ENCODE measurements at regions not wholly inside any gene's neighbourhood (a gene's known extent, or its start where the extent isn't known, plus 50 kb on each side); places are given as distances from the start of the nearest gene placed in this dataset.

DNA sequence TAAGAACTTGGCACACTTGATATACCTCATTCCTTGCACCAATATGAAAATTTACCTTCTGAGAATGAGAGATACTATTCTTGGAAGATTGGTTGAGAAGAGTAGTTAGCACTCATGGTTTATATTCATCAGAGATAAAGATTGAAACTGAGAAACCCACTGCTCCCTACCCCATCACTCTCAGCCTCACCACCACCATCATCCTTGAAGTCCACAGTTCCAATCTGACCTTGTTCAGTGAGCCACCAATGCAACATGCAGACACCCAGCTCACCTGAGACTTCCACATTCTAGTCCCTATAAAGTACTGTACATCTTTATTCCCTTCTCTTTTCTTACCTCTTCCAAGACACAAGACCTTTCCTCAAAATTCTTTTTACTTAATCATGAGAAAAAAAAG lies 869.0 kb downstream of the TRIB2 start:
- DNase-seq = no peak
- TF ChIP-seq, protein P1, sequence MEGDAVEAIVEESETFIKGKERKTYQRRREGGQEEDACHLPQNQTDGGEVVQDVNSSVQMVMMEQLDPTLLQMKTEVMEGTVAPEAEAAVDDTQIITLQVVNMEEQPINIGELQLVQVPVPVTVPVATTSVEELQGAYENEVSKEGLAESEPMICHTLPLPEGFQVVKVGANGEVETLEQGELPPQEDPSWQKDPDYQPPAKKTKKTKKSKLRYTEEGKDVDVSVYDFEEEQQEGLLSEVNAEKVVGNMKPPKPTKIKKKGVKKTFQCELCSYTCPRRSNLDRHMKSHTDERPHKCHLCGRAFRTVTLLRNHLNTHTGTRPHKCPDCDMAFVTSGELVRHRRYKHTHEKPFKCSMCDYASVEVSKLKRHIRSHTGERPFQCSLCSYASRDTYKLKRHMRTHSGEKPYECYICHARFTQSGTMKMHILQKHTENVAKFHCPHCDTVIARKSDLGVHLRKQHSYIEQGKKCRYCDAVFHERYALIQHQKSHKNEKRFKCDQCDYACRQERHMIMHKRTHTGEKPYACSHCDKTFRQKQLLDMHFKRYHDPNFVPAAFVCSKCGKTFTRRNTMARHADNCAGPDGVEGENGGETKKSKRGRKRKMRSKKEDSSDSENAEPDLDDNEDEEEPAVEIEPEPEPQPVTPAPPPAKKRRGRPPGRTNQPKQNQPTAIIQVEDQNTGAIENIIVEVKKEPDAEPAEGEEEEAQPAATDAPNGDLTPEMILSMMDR (IDR thresholded peaks at IDR 0.05; ENCODE audit: low read depth, low read length) = no peak

DNA sequence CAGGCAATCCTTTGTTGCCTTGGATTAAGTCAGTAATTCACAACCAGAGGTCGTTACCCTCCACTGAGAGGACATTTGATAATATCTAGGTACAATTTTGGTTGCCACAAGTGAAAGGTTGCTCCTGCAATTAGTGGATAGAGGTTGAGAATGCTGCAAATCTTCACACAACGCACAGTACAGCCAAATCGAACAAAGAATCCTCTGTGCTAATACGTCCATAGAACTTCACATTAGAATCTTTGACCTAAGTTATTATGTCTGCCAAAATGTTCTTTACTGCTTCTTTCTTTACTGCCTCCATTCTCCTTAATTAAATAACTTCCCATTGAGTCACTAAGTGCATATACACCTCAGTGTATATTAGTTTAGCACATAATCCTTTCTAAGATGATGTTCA lies 879.5 kb downstream of the TRIB2 start:
- H3K9me3 ChIP-seq (ENCODE audit: severe bottlenecking) = no peaks in the 10 kb centered on the region
- H3K36me3 ChIP-seq = no peaks in the 10 kb centered on the region
- TF ChIP-seq, protein P1 (IDR thresholded peaks at IDR 0.05; ENCODE audit: low read depth, low read length) = no peak
- no peak for DNase-seq
- H3K27ac ChIP-seq = no peak overlapping the region
- H3K27me3 ChIP-seq (ENCODE audit: insufficient read depth, low read depth, severe bottlenecking) = no peaks in the 10 kb centered on the region
- H3K4me3 ChIP-seq (ENCODE audit: low read depth, low read length) = no peak overlapping the region

More for the DNA sequence above, 869.0 kb downstream of the TRIB2 start:
- Histone ChIP-seq H3K4me3 (ENCODE audit: low read depth, low read length) (no peak overlapping the region), H3K9me3 (ENCODE audit: severe bottlenecking) (no peaks in the 10 kb centered on the region), H3K27me3 (ENCODE audit: insufficient read depth, low read depth, severe bottlenecking) (no peaks in the 10 kb centered on the region), H3K27ac (no peak overlapping the region), H3K36me3 (no peaks in the 10 kb centered on the region)

DNA sequence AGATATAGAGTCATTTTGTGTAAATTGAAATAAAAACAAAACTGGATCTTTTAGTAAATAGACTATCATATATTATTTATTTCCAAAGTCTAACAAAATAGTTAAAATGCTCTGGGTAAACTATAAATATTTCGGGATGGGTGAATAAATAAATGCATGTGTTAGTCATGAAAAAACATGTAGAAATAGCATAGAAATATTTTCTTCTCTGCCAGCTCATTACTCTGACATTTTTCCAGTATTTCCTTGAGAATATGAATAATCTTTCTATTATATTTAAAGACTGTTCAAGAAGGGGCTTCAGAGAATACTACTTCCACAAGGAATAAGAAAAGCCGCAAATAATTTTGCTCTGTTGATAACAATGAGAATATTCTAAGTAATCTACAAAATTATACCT lies 880.4 kb downstream of the TRIB2 start:
- TF ChIP-seq, protein P1 (IDR thresholded peaks at IDR 0.05; ENCODE audit: low read depth, low read length) = no peak
- H3K27ac ChIP-seq = no peak overlapping the region

DNA sequence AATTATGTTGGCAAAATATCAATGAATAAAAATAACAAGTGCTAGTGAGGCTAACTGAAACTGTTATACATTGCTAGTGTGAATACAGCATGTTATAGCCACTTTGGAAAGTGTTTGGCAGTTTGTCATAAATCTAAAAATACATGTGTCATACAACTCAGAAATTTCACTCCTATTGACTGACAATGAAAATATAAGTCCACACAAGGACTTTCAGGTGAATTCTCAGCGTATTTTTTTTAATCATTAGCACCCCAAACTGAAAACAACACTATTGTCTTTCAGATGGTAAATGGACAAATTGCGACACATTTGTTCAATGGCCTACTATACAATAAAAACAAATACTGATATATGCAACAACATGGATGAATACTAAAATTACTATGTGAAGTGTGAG lies 884.8 kb downstream of the TRIB2 start:
- H3K4me3 ChIP-seq (ENCODE audit: low read depth, low read length) = no peak overlapping the region
- no peak for DNase-seq
- no peaks in the 10 kb centered on the region for H3K36me3 ChIP-seq
- TF ChIP-seq, protein P1 (IDR thresholded peaks at IDR 0.05; ENCODE audit: low read depth, low read length) = no peak
- H3K9me3 ChIP-seq (ENCODE audit: severe bottlenecking) = no peaks in the 10 kb centered on the region
- no peak overlapping the region for H3K27ac ChIP-seq
- H3K27me3 ChIP-seq (ENCODE audit: insufficient read depth, low read depth, severe bottlenecking) = no peaks in the 10 kb centered on the region

More for the DNA sequence above, 880.4 kb downstream of the TRIB2 start:
- DNase-seq = no peak
- Histone ChIP-seq H3K9me3 (ENCODE audit: severe bottlenecking) (no peaks in the 10 kb centered on the region), H3K36me3 (no peaks in the 10 kb centered on the region), H3K4me3 (ENCODE audit: low read depth, low read length) (no peak overlapping the region), H3K27me3 (ENCODE audit: insufficient read depth, low read depth, severe bottlenecking) (no peaks in the 10 kb centered on the region)

DNA sequence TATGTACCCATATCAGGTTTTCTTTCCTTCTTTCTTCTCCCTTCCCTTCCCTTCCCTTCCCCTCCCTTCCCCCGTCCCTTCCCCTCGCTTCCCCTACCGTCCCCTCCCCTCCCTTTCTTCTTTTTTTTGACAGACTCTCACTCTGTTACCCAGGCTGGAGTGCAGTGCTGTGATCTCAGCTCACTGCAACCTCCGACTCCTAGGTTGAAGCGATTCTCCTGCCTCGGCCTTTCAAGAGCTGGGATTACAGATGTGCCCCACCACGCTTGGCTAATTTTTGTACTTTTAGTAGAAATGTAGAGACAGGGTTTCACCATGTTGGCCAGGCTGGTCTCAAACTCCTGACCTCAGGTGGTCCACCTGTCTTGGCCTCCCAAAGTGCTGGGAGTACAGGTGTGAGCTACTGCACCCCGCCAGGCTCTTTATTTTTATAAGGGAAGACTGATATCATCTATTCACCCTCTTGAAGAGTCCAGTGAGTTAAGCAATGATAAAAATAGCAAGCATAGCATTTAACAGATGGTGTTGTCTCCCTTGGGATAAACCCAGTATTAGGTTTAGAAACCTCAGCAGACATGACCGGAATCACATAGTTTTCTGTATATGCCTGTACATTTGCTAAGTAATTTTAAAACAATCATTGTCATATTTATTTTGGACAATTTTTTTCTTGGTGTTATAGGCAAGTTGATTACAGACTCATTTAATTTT lies 888.4 kb downstream of the TRIB2 start:
- H3K27me3 ChIP-seq (ENCODE audit: insufficient read depth, low read depth, severe bottlenecking) = no peaks in the 10 kb centered on the region
- H3K4me3 ChIP-seq (ENCODE audit: low read depth, low read length) = peak overlapping the region; percentile 26
- TF ChIP-seq, protein P1 (IDR thresholded peaks at IDR 0.05; ENCODE audit: low read depth, low read length) = no peak
- no peaks in the 10 kb centered on the region for H3K36me3 ChIP-seq
- peak overlapping the region; percentile 84 for H3K27ac ChIP-seq
- no peaks in the 10 kb centered on the region for H3K9me3 ChIP-seq (ENCODE audit: severe bottlenecking)
- peak; percentile 62 for DNase-seq

DNA sequence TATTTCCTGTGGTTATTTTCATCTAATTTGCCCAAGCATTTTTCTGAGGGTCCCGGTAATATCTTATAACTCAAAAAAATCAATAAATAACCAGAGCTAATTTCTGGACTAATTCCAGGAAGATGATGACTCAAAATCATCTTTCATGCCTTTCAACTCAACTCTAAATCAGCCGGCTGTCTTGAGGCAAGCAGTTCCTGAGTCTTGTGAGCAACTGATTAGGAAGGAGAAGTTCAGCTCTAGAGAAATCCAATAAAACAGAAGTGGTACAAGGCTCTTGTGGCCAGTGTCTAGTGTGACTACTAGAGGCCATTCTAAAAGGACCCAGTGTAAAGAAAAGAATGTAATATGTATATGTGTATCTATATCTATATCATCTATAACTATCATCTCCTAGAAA lies 890.4 kb downstream of the TRIB2 start:
- Histone ChIP-seq H3K9me3 (ENCODE audit: severe bottlenecking) (peaks cover 3% of the 10 kb centered on the region), H3K27ac (no peak overlapping the region), H3K4me3 (ENCODE audit: low read depth, low read length) (no peak overlapping the region), H3K36me3 (no peaks in the 10 kb centered on the region), H3K27me3 (ENCODE audit: insufficient read depth, low read depth, severe bottlenecking) (no peaks in the 10 kb centered on the region)
- TF ChIP-seq, protein P1 (IDR thresholded peaks at IDR 0.05; ENCODE audit: low read depth, low read length) = no peak
- no peak for DNase-seq
